H1 (cell line): ENCODE measurements at regions not wholly inside any gene's neighbourhood (a gene's known extent, or its start where the extent isn't known, plus 50 kb on each side); places are given as distances from the start of the nearest gene placed in this dataset.

Experiments
- CHD2 ChIP-seq: IDR thresholded peaks from 2 replicates; pipeline ENCODE4 v1.6.1; 2012; ENCODE audit warnings: low read length, improper control_type of control experiment
- CTCF ChIP-seq, 3 experiments: IDR thresholded peaks; 1 replicate in 2 of 3; 2 replicates in 1 of 3; pipeline versions ENCODE4 v1.5.1 to v1.6.1; 2011; ENCODE audit warnings: low read length in 3 of 3, mild to moderate bottlenecking in 3 of 3, inconsistent platforms in 2 of 3, low read depth in 1 of 3, moderate library complexity in 1 of 3; ENCODE audit not compliant: insufficient read depth in 1 of 3; ENCODE audit errors: control extremely low read depth in 1 of 3
- EZH2 ChIP-seq: fragments of 200-600 bp; sonication (generic); IDR thresholded peaks from 2 replicates; pipeline ENCODE4 v1.7.1; 2012; ENCODE audit warnings: low read depth, mild to moderate bottlenecking, moderate library complexity, low read length, inconsistent platforms; ENCODE audit not compliant: severe bottlenecking
- FOSL1 ChIP-seq: IDR thresholded peaks from 2 replicates; pipeline ENCODE4 v1.6.1; 2011; ENCODE audit warnings: mild to moderate bottlenecking, low read depth, low read length, moderate library complexity; ENCODE audit not compliant: insufficient read depth
- MAFK ChIP-seq: IDR thresholded peaks from 2 replicates; pipeline ENCODE4 v1.6.1; 2012; ENCODE audit warnings: low read depth, mild to moderate bottlenecking, improper control_type of control experiment, low read length
- POLR2A ChIP-seq, 2 experiments: IDR thresholded peaks; 1 replicate in 1 of 2; 2 replicates in 1 of 2; pipeline ENCODE4 v1.6.1; 2011; ENCODE audit warnings: low read depth in 2 of 2, low read length in 2 of 2, mild to moderate bottlenecking in 2 of 2; ENCODE audit errors: control extremely low read depth in 1 of 2
- POLR2AphosphoS5 ChIP-seq: IDR thresholded peaks from 2 replicates; pipeline ENCODE4 v1.6.1; 2011; ENCODE audit warnings: low read depth, low read length
- RAD21 ChIP-seq, 2 experiments: IDR thresholded peaks in 1 of 2; conservative IDR thresholded peaks in 1 of 2; 2 replicates each; pipeline ENCODE4 v1.6.1; 2011; ENCODE audit warnings: low read depth in 2 of 2, low read length in 2 of 2, improper control_type of control experiment in 1 of 2, inconsistent platforms in 1 of 2, mild to moderate bottlenecking in 1 of 2, moderate library complexity in 1 of 2
- SAP30 ChIP-seq: fragments of 300-600 bp; sonication (generic); IDR thresholded peaks from 2 replicates; pipeline ENCODE4 v1.7.1; 2012; ENCODE audit warnings: low read length, moderate library complexity, mild to moderate bottlenecking, inconsistent platforms; ENCODE audit not compliant: insufficient read depth, insufficient replicate concordance
- SUZ12 ChIP-seq: fragments of 200-600 bp; sonication (generic); IDR thresholded peaks from 2 replicates; pipeline ENCODE4 v1.6.1; 2012; ENCODE audit warnings: mild to moderate bottlenecking, inconsistent platforms, low read length, moderate library complexity, mixed read lengths
- TAF7 ChIP-seq: optimal IDR thresholded peaks from 2 replicates; pipeline ENCODE3; 2011; ENCODE audit warnings: low read depth, mild to moderate bottlenecking, inconsistent platforms, low read length, moderate library complexity, borderline replicate concordance

GRCh38 chr2:51998890-51999289 lies 967.0 kb upstream of the NRXN1 start:
- TF ChIP-seq POLR2A (IDR thresholded peaks at IDR 0.05; ENCODE audit: control extremely low read depth in 1 of 2, low read depth in 2 of 2, low read length in 2 of 2) (no peak), CTCF (IDR thresholded peaks at IDR 0.05; ENCODE audit: control extremely low read depth in 1 of 3, insufficient read depth in 1 of 3, low read depth in 1 of 3, low read length in 3 of 3) (no peak), TAF7 (no peak), SAP30 (no peak), RAD21 (IDR thresholded peaks at IDR 0.05 in 1 of 2, conservative IDR thresholded peaks at IDR 0.05 in 1 of 2; ENCODE audit: low read depth in 2 of 2, low read length in 2 of 2) (no peak), SUZ12 (no peak), MAFK (no peak), FOSL1 (no peak), CHD2 (no peak), EZH2 (no peak), POLR2AphosphoS5 (no peak)
